Stimulated activated CD4-positive, alpha-beta T cell treated with anti-CD3 and anti-CD28 coated beads, Interleukin-1b, Interleukin-23, amount 100 ng/mL, for 24 hours (primary cell): ENCODE measurements at regions not wholly inside any gene's neighbourhood (a gene's known extent, or its start where the extent isn't known, plus 50 kb on each side); places are given as distances from the start of the nearest gene placed in this dataset.
"Not testable (repeated sequence)": the region's sequence is repeated elsewhere in the genome, so short reads cannot be mapped to it uniquely, and the experiment has no call there.

Source experiments
- DNase-seq, 4 experiments: peaks; one replicate each; pipeline ENCODE4 v3.0.0-alpha.2; 2020; ENCODE audit warnings: low read depth in 4 of 4, low spot score in 1 of 4

- no peak for DNase-seq
These were observed 67.5 kb downstream of the UNCX start for GRCh38 chr7:1300206-1300605.

- no peak for DNase-seq
These were observed 68.0 kb downstream of the UNCX start for GRCh38 chr7:1300636-1301035.

- DNase-seq, result no peak
These were observed 68.6 kb downstream of the UNCX start for GRCh38 chr7:1301054-1301881.

GRCh38 chr7:1301882-1302251 lies 69.2 kb downstream of the UNCX start:
- DNase-seq, result no peak

- DNase-seq, result no peak
These were observed 70.3 kb downstream of the UNCX start for GRCh38 chr7:1302936-1303335.

- DNase-seq, result not testable (repeated sequence)
These were observed 71.3 kb downstream of the UNCX start for GRCh38 chr7:1304011-1304410.

GRCh38 chr7:1305873-1306272 lies 73.2 kb downstream of the UNCX start:
- DNase-seq, result no peak

- DNase-seq, result no peak
These were observed 75.2 kb downstream of the UNCX start for GRCh38 chr7:1307828-1308227.

- no peak for DNase-seq
These were observed 76.6 kb downstream of the UNCX start for GRCh38 chr7:1309290-1309689.

GRCh38 chr7:1309996-1310395 lies 77.3 kb downstream of the UNCX start:
- DNase-seq, result no peak

- DNase-seq, result no peak
These were observed 78.3 kb downstream of the UNCX start for GRCh38 chr7:1310936-1311335.

GRCh38 chr7:1311406-1312135 lies 78.9 kb downstream of the UNCX start:
- DNase-seq, result no peak

- DNase-seq, result no peak
These were observed 79.7 kb downstream of the UNCX start for GRCh38 chr7:1312136-1313070.

- DNase-seq, result no peak
These were observed 80.9 kb downstream of the UNCX start for GRCh38 chr7:1313613-1314012.

- no peak for DNase-seq
These were observed 81.6 kb downstream of the UNCX start for GRCh38 chr7:1314021-1314907.

- no peak for DNase-seq
These were observed 82.3 kb downstream of the UNCX start for GRCh38 chr7:1314908-1315450.

- no peak for DNase-seq
These were observed 83.4 kb downstream of the UNCX start for GRCh38 chr7:1316086-1316485.

- DNase-seq, result no peak
These were observed 85.0 kb downstream of the UNCX start for GRCh38 chr7:1317646-1318045.

- DNase-seq, result no peak
These were observed 85.4 kb downstream of the UNCX start for GRCh38 chr7:1318051-1318450.

- DNase-seq, result no peak
These were observed 86.0 kb downstream of the UNCX start for GRCh38 chr7:1318661-1319060.
